ENCODE measurements at regions not wholly inside any gene's neighbourhood (a gene's known extent, or its start where the extent isn't known, plus 50 kb on each side); places are given as distances from the start of the nearest gene placed in this dataset.
A peak's percentile ranks its signal among the peaks of the same experiment; 100 is the strongest.

DNA sequence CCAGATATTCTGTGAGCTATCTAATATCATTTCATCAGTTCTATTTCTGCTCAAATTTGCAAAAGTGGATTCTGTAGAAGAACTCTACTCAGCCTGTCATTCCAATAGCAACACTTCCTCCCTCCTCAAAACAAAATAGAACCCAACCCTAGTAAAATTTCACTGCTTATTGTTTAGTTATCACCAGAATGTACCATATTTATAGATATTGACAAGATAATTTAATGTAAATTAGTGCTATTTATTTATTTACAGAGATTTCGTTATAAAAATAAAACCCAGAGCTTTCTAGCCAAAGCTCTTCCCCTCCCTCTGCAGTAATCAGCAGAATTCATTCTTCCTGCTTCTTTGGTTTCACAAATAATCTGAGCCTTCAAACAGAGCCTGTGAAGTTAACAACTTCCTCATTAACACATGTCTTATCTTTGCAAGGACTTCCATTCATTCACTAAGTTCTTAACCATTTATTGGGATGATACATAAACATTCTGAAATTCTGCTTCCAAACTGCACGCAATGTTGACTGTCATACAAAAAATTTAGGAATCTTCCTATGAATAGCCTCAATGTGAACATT lies 73.7 kb upstream of the PJA2 start:
- H3K9me3 Mint-ChIP-seq = no peaks in the 10 kb centered on the region
- no peak overlapping the region for H3K4me3 Mint-ChIP-seq
- no peak overlapping the region for H3K27ac Mint-ChIP-seq
- DNase-seq = no peak
- no peaks in the 10 kb centered on the region for H3K27me3 Mint-ChIP-seq
- H3K36me3 Mint-ChIP-seq (ENCODE audit: low read depth) = no peaks in the 10 kb centered on the region
- H3K4me1 Mint-ChIP-seq (ENCODE audit: low read depth) = no peaks in the 10 kb centered on the region

DNA sequence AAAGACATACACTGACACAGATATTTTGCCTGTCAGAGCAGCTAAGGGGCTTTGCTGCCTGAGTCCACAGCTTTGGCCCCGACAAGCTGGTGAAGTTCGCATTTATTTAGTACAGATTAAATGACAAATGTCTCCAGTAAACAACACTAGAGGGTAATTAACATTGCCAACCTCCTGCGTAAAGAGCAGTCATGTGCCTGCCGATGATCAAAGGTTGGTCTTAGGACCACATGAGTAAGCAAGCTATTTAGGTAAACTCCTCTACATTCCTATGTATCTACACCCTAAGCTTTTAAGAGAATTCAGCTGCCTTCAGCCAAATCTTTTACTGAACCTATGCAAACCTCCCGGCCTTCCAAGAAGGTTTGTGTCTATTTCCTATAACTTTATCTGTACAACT lies 73.0 kb upstream of the PJA2 start:
- Mint-ChIP-seq H3K36me3 (ENCODE audit: low read depth) (no peaks in the 10 kb centered on the region), H3K9me3 (no peaks in the 10 kb centered on the region), H3K27ac (no peak overlapping the region), H3K4me1 (ENCODE audit: low read depth) (no peaks in the 10 kb centered on the region), H3K4me3 (no peak overlapping the region), H3K27me3 (no peaks in the 10 kb centered on the region)
- DNase-seq = no peak

- DNase-seq = no peak
- Mint-ChIP-seq H3K27me3 (peaks cover 9% of the 10 kb centered on the region), H3K4me1 (ENCODE audit: low read depth) (no peaks in the 10 kb centered on the region), H3K9me3 (no peaks in the 10 kb centered on the region), H3K36me3 (ENCODE audit: low read depth) (no peaks in the 10 kb centered on the region), H3K27ac (no peak overlapping the region), H3K4me3 (no peak overlapping the region)
Observed at GRCh38 chr5:109479260-109479860, 69.6 kb upstream of the PJA2 start.

DNA sequence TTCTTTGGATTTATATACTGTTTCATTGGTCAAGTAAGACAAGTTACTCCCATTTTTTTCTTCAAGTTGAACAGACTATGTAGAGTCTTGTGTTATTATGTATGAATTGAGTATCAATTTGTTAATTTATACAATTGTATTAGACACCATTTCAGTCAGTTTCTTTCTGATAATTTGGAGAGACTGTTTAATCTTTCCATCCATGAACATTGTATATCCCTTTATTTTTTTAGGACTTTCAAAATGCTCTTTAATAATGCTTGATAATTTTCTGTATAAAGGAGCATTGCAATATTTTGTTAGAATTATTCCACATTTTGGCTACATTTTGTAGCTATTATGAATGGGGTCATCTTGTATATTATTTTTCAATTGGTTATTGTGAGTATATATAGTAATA lies 69.1 kb upstream of the PJA2 start:
- Mint-ChIP-seq H3K9me3 (no peaks in the 10 kb centered on the region), H3K4me1 (ENCODE audit: low read depth) (no peaks in the 10 kb centered on the region), H3K27ac (no peak overlapping the region), H3K27me3 (peaks cover 9% of the 10 kb centered on the region), H3K4me3 (no peak overlapping the region), H3K36me3 (ENCODE audit: low read depth) (no peaks in the 10 kb centered on the region)
- no peak for DNase-seq

- Mint-ChIP-seq H3K9me3 (no peaks in the 10 kb centered on the region), H3K4me1 (ENCODE audit: low read depth) (no peaks in the 10 kb centered on the region), H3K4me3 (no peak overlapping the region), H3K27me3 (peaks cover 14% of the 10 kb centered on the region), H3K36me3 (ENCODE audit: low read depth) (no peaks in the 10 kb centered on the region), H3K27ac (no peak overlapping the region)
- DNase-seq = no peak
Observed at GRCh38 chr5:109476292-109476691, 66.5 kb upstream of the PJA2 start.

DNA sequence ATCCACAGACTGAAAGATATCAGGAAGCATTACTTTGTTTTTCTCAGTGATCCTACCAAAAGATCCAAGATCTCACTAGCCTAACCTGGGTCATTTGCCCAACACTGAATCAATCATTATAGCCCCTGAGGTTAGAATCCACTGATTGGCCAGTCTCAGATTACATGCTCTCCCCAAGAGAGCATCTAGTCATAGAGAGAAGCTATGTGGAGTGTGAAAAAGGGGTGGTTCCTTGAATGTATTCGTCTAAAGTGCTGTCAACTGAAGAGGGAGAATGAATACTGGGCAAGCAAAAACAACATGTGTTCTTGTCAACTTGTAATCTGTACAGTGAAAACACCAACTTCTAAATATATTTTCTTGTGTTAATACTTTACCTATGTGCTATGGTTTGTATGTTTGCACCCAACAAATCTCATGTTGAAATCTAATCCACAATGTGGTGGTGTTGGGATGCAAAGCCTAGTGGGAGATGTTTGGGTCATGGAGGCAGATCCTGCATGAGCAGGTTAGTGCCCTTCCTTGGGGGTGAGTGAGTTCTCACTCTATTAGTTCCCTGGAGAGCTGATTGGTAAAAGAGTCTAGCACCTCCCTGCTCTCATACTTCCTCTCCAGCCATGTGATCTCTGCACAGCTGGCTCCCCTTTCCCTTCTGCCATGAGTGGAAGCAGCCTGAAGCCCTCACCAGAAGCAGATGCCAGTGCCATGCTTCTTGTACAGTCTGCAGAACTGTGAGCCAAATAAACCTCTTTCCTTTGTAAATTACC lies 60.3 kb upstream of the PJA2 start:
- no peak overlapping the region for H3K4me3 Mint-ChIP-seq
- H3K4me1 Mint-ChIP-seq (ENCODE audit: low read depth) = peaks cover 6% of the 10 kb centered on the region
- no peak overlapping the region for H3K27ac Mint-ChIP-seq
- no peaks in the 10 kb centered on the region for H3K36me3 Mint-ChIP-seq (ENCODE audit: low read depth)
- H3K9me3 Mint-ChIP-seq = no peaks in the 10 kb centered on the region
- peaks cover 12% of the 10 kb centered on the region for H3K27me3 Mint-ChIP-seq
- DNase-seq = no peak

GRCh38 chr5:109468737-109469420 lies 59.1 kb upstream of the PJA2 start:
- Mint-ChIP-seq H3K9me3 (no peaks in the 10 kb centered on the region), H3K4me3 (no peak overlapping the region), H3K4me1 (ENCODE audit: low read depth) (peaks cover 6% of the 10 kb centered on the region), H3K27me3 (peaks cover 9% of the 10 kb centered on the region), H3K36me3 (ENCODE audit: low read depth) (no peaks in the 10 kb centered on the region), H3K27ac (no peak overlapping the region)
- DNase-seq = peak; percentile 66

DNA sequence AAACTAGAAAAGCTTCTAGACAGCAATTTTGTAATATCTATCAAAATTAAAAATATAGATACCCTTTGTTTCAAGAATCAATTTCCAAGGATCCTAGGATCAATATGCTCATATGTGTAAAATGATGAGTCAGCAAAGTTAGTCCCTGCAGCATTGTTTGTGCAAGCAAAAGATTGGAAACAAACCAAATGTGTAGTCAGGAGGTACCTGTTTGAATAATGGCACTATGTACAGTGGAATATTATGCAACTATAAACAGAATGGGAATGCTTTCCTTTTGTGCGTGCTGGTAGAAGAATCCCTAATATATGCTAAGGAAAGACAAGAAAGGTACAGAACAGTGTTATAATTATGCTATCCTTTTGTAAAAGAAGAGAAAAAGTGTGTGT lies 58.5 kb upstream of the PJA2 start:
- no peak for DNase-seq
- Mint-ChIP-seq H3K4me1 (ENCODE audit: low read depth) (peaks cover 6% of the 10 kb centered on the region), H3K9me3 (no peaks in the 10 kb centered on the region), H3K27ac (no peak overlapping the region), H3K4me3 (no peak overlapping the region), H3K27me3 (peaks cover 8% of the 10 kb centered on the region), H3K36me3 (ENCODE audit: low read depth) (no peaks in the 10 kb centered on the region)

DNA sequence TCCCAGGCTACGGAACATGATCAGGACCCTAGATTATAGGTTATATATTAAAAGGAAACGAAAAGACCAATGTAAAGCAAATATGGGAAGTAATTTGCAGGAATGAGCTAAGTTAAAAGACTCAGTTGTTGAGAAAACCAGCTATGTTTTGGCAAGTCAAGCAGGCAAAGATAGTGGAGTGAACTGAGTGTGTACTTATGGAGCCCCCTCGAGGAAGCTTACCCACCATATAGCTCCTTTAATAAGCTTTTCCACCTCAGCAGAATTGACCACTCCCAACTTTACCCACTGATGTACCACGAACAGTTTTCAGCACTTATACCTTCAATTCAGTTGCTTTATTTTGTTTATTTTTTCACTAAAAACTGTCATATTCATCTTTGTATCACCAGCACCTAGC lies 57.3 kb upstream of the PJA2 start:
- Mint-ChIP-seq H3K4me3 (no peak overlapping the region), H3K4me1 (ENCODE audit: low read depth) (peaks cover 6% of the 10 kb centered on the region), H3K36me3 (ENCODE audit: low read depth) (no peaks in the 10 kb centered on the region), H3K27ac (no peak overlapping the region), H3K27me3 (peaks cover 4% of the 10 kb centered on the region), H3K9me3 (no peaks in the 10 kb centered on the region)
- DNase-seq = no peak

All from activated T-cell treated with anti-CD3 and anti-CD28 coated beads, Interleukin-2, amount 50 U/mL, for 24 hours (primary cell).